Spleen (tissue), 7 donors: ENCODE measurements at regions not wholly inside any gene's neighbourhood (a gene's known extent, or its start where the extent isn't known, plus 50 kb on each side); places are given as distances from the start of the nearest gene placed in this dataset.

Source experiments
- CTCF ChIP-seq, 11 experiments: fragments of 200-600 bp in 7 of 11; fragments of 450-650 bp in 4 of 11; sonication (generic) in 4 of 11; IDR thresholded peaks in 8 of 11; conservative IDR thresholded peaks in 3 of 11; 1 replicate in 7 of 11; 2 replicates in 4 of 11; pipeline versions ENCODE4 v1.4.0 to v1.8.0; 2016 to 2021; ENCODE audit warnings: antibody characterized with exemption in 11 of 11, inconsistent platforms in 4 of 11, mild to moderate bottlenecking in 1 of 11
- POLR2A ChIP-seq, 3 donors: fragments of 450-650 bp; IDR thresholded peaks; one replicate each; pipeline ENCODE4 v1.5.1; 2017; ENCODE audit warnings: antibody characterized with exemption in 3 of 3, mild to moderate bottlenecking in 1 of 3
- POLR2AphosphoS5 ChIP-seq, 3 donors: sonication (generic); formaldehyde crosslinking; IDR thresholded peaks; one replicate each; pipeline ENCODE4 v1.5.1; 2017; ENCODE audit warnings: antibody characterized with exemption in 3 of 3
- donor health status: DM: no; HTN: no; CAD: no; lungs with moderate emphysema.
- donor health status: DM: no; HTN: no; CAD: no.
- donor health status: DM: no; HTN: no; CAD: no.

- TF ChIP-seq CTCF (IDR thresholded peaks at IDR 0.05 in 8 of 11, conservative IDR thresholded peaks at IDR 0.05 in 3 of 11) (no peak), POLR2AphosphoS5 (IDR thresholded peaks at IDR 0.05) (no peak), POLR2A (IDR thresholded peaks at IDR 0.05) (no peak)
These were observed 139.0 kb upstream of the LRIG3 start for GRCh38 chr12:59059088-59059935.
